Fibroblast of skin of right biceps (primary cell): ENCODE measurements at regions not wholly inside any gene's neighbourhood (a gene's known extent, or its start where the extent isn't known, plus 50 kb on each side); places are given as distances from the start of the nearest gene placed in this dataset.

ENCODE experiments used
- DNase-seq: peaks from one replicate; pipeline ENCODE4 v3.0.0-alpha.2; 2013

- DNase-seq, result no peak
These were observed 686.5 kb downstream of the LRFN5 start for GRCh38 chr14:42293180-42293579.

- DNase-seq, result no peak
These were observed 671.2 kb downstream of the LRFN5 start for GRCh38 chr14:42277840-42278239.

- DNase-seq, result no peak
These were observed 662.6 kb downstream of the LRFN5 start for GRCh38 chr14:42269234-42269633.

GRCh38 chr14:42248131-42248530 is 641.5 kb downstream of the LRFN5 start:
- DNase-seq, result no peak

GRCh38 chr14:42241101-42241500 is 634.4 kb downstream of the LRFN5 start:
- DNase-seq, result no peak

- no peak for DNase-seq
These were observed 623.3 kb downstream of the LRFN5 start for GRCh38 chr14:42229976-42230375.

- DNase-seq, result no peak
These were observed 622.6 kb downstream of the LRFN5 start for GRCh38 chr14:42229294-42229693.

- no peak for DNase-seq
These were observed 621.9 kb downstream of the LRFN5 start for GRCh38 chr14:42228611-42229010.

GRCh38 chr14:42224053-42224888 is 617.6 kb downstream of the LRFN5 start:
- DNase-seq, result peak; percentile 68

GRCh38 chr14:42222924-42223471 is 616.3 kb downstream of the LRFN5 start:
- DNase-seq, result peak; percentile 77

- peak; percentile 84 for DNase-seq
These were observed 608.4 kb downstream of the LRFN5 start for GRCh38 chr14:42214981-42215491.

- DNase-seq, result no peak
These were observed 594.3 kb downstream of the LRFN5 start for GRCh38 chr14:42200957-42201356.

- no peak for DNase-seq
These were observed 591.3 kb downstream of the LRFN5 start for GRCh38 chr14:42198010-42198409.

GRCh38 chr14:42192738-42193653 is 586.3 kb downstream of the LRFN5 start:
- peak; percentile 93 for DNase-seq

GRCh38 chr14:42190744-42191143 is 584.1 kb downstream of the LRFN5 start:
- no peak for DNase-seq

- DNase-seq, result peak; percentile 14
These were observed 581.2 kb downstream of the LRFN5 start for GRCh38 chr14:42187846-42188245.

- DNase-seq, result no peak
These were observed 579.0 kb downstream of the LRFN5 start for GRCh38 chr14:42185718-42186117.

GRCh38 chr14:42174357-42174756 is 567.7 kb downstream of the LRFN5 start:
- DNase-seq, result no peak

- no peak for DNase-seq
These were observed 566.5 kb downstream of the LRFN5 start for GRCh38 chr14:42173206-42173605.

- DNase-seq, result no peak
These were observed 565.6 kb downstream of the LRFN5 start for GRCh38 chr14:42172304-42172703.

- DNase-seq, result no peak
These were observed 556.5 kb downstream of the LRFN5 start for GRCh38 chr14:42163136-42163535.

- no peak for DNase-seq
These were observed 552.5 kb downstream of the LRFN5 start for GRCh38 chr14:42159138-42159537.

GRCh38 chr14:42149609-42150261 is 543.1 kb downstream of the LRFN5 start:
- no peak for DNase-seq
